Gastroesophageal sphincter (tissue), 3 donors: ENCODE measurements at regions not wholly inside any gene's neighbourhood (a gene's known extent, or its start where the extent isn't known, plus 50 kb on each side); places are given as distances from the start of the nearest gene placed in this dataset.

Experiments used
- EP300 ChIP-seq: sonication (generic); formaldehyde crosslinking; IDR thresholded peaks from one replicate; pipeline ENCODE4 v1.6.1; 2017; ENCODE audit warnings: antibody characterized with exemption, mild to moderate bottlenecking
- POLR2A ChIP-seq, 2 donors: fragments of 450-650 bp; IDR thresholded peaks; one replicate each; pipeline ENCODE4 v1.6.1; 2017; ENCODE audit warnings: antibody characterized with exemption in 2 of 2, mild to moderate bottlenecking in 2 of 2, moderate library complexity in 1 of 2
- POLR2AphosphoS5 ChIP-seq: sonication (generic); formaldehyde crosslinking; IDR thresholded peaks from one replicate; pipeline ENCODE4 v1.6.1; 2017; ENCODE audit warnings: antibody characterized with exemption
- TF ChIP-seq, protein P1 (sequence below), 4 experiments: fragments of 200-600 bp in 2 of 4; fragments of 450-650 bp in 2 of 4; sonication (generic) in 1 of 4; IDR thresholded peaks; one replicate each; pipeline ENCODE4 v1.5.1; 2017 to 2019; ENCODE audit warnings: antibody characterized with exemption in 4 of 4, mild to moderate bottlenecking in 2 of 4, moderate library complexity in 2 of 4

- TF ChIP-seq POLR2A (IDR thresholded peaks at IDR 0.05) = no peak
- TF ChIP-seq, protein P1, sequence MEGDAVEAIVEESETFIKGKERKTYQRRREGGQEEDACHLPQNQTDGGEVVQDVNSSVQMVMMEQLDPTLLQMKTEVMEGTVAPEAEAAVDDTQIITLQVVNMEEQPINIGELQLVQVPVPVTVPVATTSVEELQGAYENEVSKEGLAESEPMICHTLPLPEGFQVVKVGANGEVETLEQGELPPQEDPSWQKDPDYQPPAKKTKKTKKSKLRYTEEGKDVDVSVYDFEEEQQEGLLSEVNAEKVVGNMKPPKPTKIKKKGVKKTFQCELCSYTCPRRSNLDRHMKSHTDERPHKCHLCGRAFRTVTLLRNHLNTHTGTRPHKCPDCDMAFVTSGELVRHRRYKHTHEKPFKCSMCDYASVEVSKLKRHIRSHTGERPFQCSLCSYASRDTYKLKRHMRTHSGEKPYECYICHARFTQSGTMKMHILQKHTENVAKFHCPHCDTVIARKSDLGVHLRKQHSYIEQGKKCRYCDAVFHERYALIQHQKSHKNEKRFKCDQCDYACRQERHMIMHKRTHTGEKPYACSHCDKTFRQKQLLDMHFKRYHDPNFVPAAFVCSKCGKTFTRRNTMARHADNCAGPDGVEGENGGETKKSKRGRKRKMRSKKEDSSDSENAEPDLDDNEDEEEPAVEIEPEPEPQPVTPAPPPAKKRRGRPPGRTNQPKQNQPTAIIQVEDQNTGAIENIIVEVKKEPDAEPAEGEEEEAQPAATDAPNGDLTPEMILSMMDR (IDR thresholded peaks at IDR 0.05) = no peak
- TF ChIP-seq POLR2AphosphoS5 = no peak
- no peak for TF ChIP-seq EP300
Measured at GRCh38 chr9:26271495-26272122, 593.4 kb upstream of the TUSC1 start.
